HEK293T (cell line): ENCODE measurements at regions not wholly inside any gene's neighbourhood (a gene's known extent, or its start where the extent isn't known, plus 50 kb on each side); places are given as distances from the start of the nearest gene placed in this dataset.

Experiments used
- ARNT ChIP-seq: fragments of 450-650 bp; IDR thresholded peaks from 2 replicates; pipeline ENCODE4 v1.6.1; 2017; ENCODE audit warnings: mild to moderate bottlenecking
- BHLHE40 ChIP-seq: fragments of 450-650 bp; IDR thresholded peaks from 2 replicates; pipeline ENCODE4 v1.6.1; 2016; ENCODE audit warnings: mild to moderate bottlenecking, moderate library complexity, borderline replicate concordance
- ELF4 ChIP-seq: fragments of 450-650 bp; IDR thresholded peaks from 2 replicates; pipeline ENCODE4 v1.6.1; 2017; ENCODE audit warnings: antibody characterized with exemption
- FOXA1 ChIP-seq: fragments of 450-650 bp; IDR thresholded peaks from 2 replicates; pipeline ENCODE4 v1.6.1; 2016; ENCODE audit warnings: mild to moderate bottlenecking
- FOXM1 ChIP-seq: fragments of 450-650 bp; IDR thresholded peaks from 2 replicates; pipeline ENCODE4 v1.6.1; 2017; ENCODE audit warnings: mild to moderate bottlenecking, borderline replicate concordance
- HDGF ChIP-seq: fragments of 450-650 bp; IDR thresholded peaks from 2 replicates; pipeline ENCODE4 v1.6.1; 2017; ENCODE audit warnings: antibody characterized with exemption, borderline replicate concordance
- L3MBTL2 ChIP-seq: fragments of 450-650 bp; conservative IDR thresholded peaks from 2 replicates; pipeline ENCODE4 v1.6.1; 2016; ENCODE audit warnings: mild to moderate bottlenecking
- LEF1 ChIP-seq: fragments of 450-650 bp; IDR thresholded peaks from 2 replicates; pipeline ENCODE4 v1.6.1; 2017; ENCODE audit warnings: mild to moderate bottlenecking, borderline replicate concordance
- NFRKB ChIP-seq: fragments of 450-650 bp; IDR thresholded peaks from 2 replicates; pipeline ENCODE4 v1.6.1; 2016; ENCODE audit warnings: mild to moderate bottlenecking, moderate library complexity
- SUZ12 ChIP-seq: fragments of 450-650 bp; IDR thresholded peaks from 2 replicates; pipeline ENCODE4 v1.6.1; 2016; ENCODE audit warnings: mild to moderate bottlenecking
- TARDBP ChIP-seq: fragments of 450-650 bp; IDR thresholded peaks from 2 replicates; pipeline ENCODE4 v1.6.1; 2016
- ZNF384 ChIP-seq: fragments of 450-650 bp; IDR thresholded peaks from 2 replicates; pipeline ENCODE4 v1.6.1; 2016

- no peak for TF ChIP-seq ELF4
- no peak for TF ChIP-seq BHLHE40
- TF ChIP-seq FOXA1 = no peak
- TF ChIP-seq FOXM1 = no peak
- TF ChIP-seq SUZ12 = no peak
- no peak for TF ChIP-seq ZNF384
- no peak for TF ChIP-seq L3MBTL2
- TF ChIP-seq ARNT = no peak
- no peak for TF ChIP-seq HDGF
- TF ChIP-seq TARDBP = no peak
- no peak for TF ChIP-seq NFRKB
- no peak for TF ChIP-seq LEF1
These were observed 1314.7 kb downstream of the FSTL5 start for GRCh38 chr4:160848901-160849760.
